Posterior cingulate gyrus (tissue), 11 donors: ENCODE measurements at regions not wholly inside any gene's neighbourhood (a gene's known extent, or its start where the extent isn't known, plus 50 kb on each side); places are given as distances from the start of the nearest gene placed in this dataset.

Source experiments
- DNase-seq, 10 donors: peaks; one replicate each; pipeline versions ENCODE4 v3.0.0 to v3.0.0-alpha.2; 2020 to 2021; ENCODE audit warnings: mixed read lengths in 3 of 10
- intact Hi-C: fragments of 100-400 bp; cut with DNase I; formaldehyde crosslinking; loops from one replicate; pipeline ENCODE4 v1.15.1; 2023

- intact Hi-C loops: loop anchor here (10.0 kb wide), 1 partner anchor 62 kb away; no protein-coding TSS in a partner anchor
Observed at GRCh38 chr18:47557160-47557559, 305.7 kb upstream of the SKOR2 start.

DNA sequence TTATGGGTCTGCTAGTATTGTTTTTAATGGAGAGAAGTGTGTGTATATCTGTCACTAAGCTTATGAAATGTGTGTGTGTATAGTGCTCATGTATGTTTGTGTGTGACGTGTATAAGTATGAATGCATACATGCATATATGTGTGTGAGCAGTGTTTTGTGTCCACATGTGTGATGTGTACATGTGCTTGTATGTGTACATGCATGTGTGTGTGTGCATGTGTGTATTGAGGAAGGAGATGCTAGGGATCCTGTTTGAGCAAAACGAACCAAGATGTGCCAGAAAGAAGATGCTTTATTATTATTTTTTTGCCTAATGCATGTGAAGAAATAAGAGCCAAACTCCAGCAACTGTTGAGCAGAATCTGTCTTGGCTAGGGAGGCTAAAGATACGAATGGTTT lies 301.3 kb upstream of the SKOR2 start:
- no peak for DNase-seq
- intact Hi-C loops: loop anchor here (10.0 kb wide), 1 partner anchor 58 kb away; no protein-coding TSS in a partner anchor

More at GRCh38 chr18:47557160-47557559, 305.7 kb upstream of the SKOR2 start:
- peak in 2 of 10 donors; percentile 75 to 77 for DNase-seq

DNA sequence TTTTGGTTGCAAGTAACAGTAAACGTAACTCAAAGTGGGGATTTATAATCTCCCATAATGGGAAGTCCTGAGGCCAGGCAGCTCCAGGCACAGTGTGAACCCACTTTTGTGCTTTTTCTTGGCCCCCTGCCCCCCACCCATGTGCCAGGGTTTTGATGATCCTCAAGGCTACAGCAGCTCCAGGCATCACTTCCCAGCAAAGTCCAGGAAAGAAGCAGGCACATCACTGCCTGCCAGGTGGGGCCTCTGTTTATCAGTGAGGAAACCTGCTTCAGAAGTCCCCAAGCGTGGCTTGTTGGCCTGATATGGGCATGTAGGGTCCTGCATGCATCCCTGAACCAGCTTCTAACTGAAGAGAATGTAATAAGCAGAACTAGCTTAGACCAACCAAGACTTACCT lies 299.2 kb upstream of the SKOR2 start:
- intact Hi-C loops: loop anchor here (10.0 kb wide), 1 partner anchor 56 kb away; no protein-coding TSS in a partner anchor
- no peak for DNase-seq

- DNase-seq: no peak
- intact Hi-C loops: no loop called here
Observed at GRCh38 chr18:47549021-47549540, 297.6 kb upstream of the SKOR2 start.

DNA sequence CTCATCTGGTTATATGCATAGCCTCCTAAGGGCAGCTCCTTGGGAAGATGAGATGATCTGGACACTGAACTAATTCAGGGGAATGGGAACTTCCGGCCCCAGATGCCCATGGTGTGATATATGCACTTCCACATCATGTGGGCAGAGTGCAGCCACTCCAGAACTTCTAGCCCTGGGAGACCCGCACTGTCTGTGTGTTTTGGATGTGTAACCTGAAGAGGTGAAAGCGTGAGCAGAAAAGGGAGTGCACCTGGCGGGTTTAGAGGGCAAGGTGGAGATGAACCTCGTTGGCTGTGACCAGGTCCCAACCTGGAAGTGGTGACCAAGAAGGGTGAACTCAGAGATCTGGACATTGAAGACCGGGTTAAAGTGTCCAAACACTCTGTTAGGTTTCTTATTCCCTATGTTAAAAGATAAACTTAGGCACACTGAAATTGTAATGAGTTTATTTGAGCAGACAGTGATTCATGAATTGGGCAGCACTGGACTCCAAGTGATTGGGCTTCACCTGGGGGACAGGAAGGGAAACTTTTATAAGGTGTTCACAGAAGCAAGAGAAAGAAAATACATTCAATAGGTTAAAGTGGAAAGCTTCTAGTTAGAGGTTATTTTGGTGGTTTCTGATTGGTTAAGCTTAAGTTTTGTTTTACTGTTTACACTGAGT lies 296.2 kb upstream of the SKOR2 start:
- DNase-seq: no peak
- intact Hi-C loops: no loop called here

GRCh38 chr18:47545613-47546012 lies 294.2 kb upstream of the SKOR2 start:
- no peak for DNase-seq
- intact Hi-C loops: no loop called here

GRCh38 chr18:47543080-47543479 lies 291.6 kb upstream of the SKOR2 start:
- intact Hi-C loops: no loop called here
- no peak for DNase-seq

GRCh38 chr18:47542551-47542950 lies 291.1 kb upstream of the SKOR2 start:
- intact Hi-C loops: no loop called here
- no peak for DNase-seq

- no peak for DNase-seq
- intact Hi-C loops: no loop called here
Observed at GRCh38 chr18:47531717-47532116, 280.3 kb upstream of the SKOR2 start.

- intact Hi-C loops: no loop called here
Observed at GRCh38 chr18:47530695-47531094, 279.2 kb upstream of the SKOR2 start.

DNA sequence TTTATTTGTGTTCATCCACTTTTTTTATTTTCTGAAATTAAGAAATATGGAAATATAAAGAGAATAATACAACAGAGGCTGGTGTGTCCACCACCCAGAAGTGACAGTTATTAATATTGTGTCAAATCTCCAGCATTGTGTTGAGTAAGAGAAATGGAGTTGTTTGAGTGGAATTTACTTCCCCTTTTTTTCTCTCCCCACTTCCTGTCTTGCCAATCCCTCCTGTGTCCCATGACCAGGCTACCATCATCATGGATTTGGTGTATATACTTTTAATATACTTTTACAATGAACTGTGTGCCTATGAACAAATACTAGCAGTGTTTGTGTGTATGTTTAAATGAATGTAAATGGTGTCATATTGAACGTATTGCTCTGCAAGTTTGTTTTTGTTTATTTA lies 276.9 kb upstream of the SKOR2 start:
- no peak for DNase-seq
- intact Hi-C loops: no loop called here

More at GRCh38 chr18:47530695-47531094, 279.2 kb upstream of the SKOR2 start:
- DNase-seq: no peak

- DNase-seq: no peak
- intact Hi-C loops: no loop called here
Observed at GRCh38 chr18:47526147-47526546, 274.7 kb upstream of the SKOR2 start.

DNA sequence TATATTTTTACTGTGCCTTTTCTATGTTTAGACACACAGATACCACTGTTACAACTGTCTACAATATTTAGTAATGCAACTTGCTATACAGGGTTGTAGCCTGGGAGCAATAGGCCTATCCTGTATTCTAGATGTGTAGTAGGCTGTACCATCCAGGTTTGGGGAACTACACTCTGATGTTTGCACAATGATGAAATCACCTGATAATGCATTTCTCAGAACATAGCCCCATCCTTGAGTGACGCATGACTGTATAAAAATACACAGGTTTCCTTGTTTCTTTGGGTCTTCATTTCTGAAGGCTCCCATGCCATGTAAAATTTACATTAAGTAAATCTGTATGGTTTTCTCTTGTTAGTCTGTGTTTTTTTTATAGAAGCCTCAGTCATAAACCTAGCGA lies 270.9 kb upstream of the SKOR2 start:
- intact Hi-C loops: no loop called here
- DNase-seq: no peak

DNA sequence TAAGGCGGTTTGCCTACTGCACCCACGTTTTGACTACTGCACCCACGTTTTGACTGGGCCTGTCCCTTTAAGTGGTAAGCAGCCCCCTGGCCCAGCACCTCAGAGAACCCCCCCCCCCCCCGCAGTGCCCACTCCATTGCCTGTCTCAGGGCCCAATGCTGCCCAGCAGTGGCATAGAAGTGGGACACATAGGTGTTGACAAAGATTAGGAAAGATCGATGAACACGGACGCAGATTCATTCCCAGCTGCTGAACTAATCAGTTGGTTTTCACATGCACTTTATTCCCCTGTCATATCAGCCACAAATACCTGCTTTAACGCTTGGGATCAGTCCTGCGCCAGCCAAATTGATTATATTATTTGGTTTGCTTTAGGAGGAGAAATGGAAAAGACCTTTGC lies 268.8 kb upstream of the SKOR2 start:
- no peak for DNase-seq
- intact Hi-C loops: no loop called here

GRCh38 chr18:47519706-47520105 lies 268.2 kb upstream of the SKOR2 start:
- no peak for DNase-seq
- intact Hi-C loops: no loop called here

- intact Hi-C loops: no loop called here
Observed at GRCh38 chr18:47519277-47519676, 267.8 kb upstream of the SKOR2 start.

DNA sequence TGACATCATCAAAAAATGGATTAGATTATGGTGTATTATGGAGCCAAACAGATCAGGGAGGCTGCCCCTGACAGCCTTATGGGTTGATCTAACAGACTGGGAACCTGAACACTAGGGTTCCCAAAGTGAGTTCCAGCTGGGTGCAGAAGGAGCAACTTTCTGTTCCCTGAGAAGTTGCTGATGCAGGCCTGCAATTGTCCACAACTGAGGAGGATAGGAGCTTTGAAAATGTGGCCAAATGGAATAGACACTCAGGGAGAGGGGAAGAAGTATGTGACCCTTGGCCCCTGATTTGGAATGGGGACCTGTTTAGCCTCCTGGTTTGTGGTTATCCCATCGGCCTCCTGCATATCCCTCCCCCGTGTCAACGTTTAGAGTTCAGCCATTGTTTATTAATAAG lies 262.2 kb upstream of the SKOR2 start:
- intact Hi-C loops: no loop called here
- no peak for DNase-seq

More at GRCh38 chr18:47519277-47519676, 267.8 kb upstream of the SKOR2 start:
- DNase-seq: no peak

- DNase-seq: no peak
- intact Hi-C loops: no loop called here
Observed at GRCh38 chr18:47512726-47513435, 261.4 kb upstream of the SKOR2 start.

GRCh38 chr18:47512056-47512455 lies 260.6 kb upstream of the SKOR2 start:
- no peak for DNase-seq
- intact Hi-C loops: no loop called here

- intact Hi-C loops: no loop called here
Observed at GRCh38 chr18:47510831-47511230, 259.4 kb upstream of the SKOR2 start.

GRCh38 chr18:47507651-47508050 lies 256.2 kb upstream of the SKOR2 start:
- intact Hi-C loops: no loop called here
- DNase-seq: no peak

More at GRCh38 chr18:47510831-47511230, 259.4 kb upstream of the SKOR2 start:
- DNase-seq: no peak

- intact Hi-C loops: no loop called here
- no peak for DNase-seq
Observed at GRCh38 chr18:47506897-47507296, 255.4 kb upstream of the SKOR2 start.
